IMR-90 (cell line): ENCODE measurements at regions not wholly inside any gene's neighbourhood (a gene's known extent, or its start where the extent isn't known, plus 50 kb on each side); places are given as distances from the start of the nearest gene placed in this dataset.
"Not testable (repeated sequence)": the region's sequence is repeated elsewhere in the genome, so short reads cannot be mapped to it uniquely, and the experiment has no call there.

Experiments
- ATAC-seq: fragments of 200-7000 bp; cut with Tn5 transposase; 2 replicates; pipeline ENCODE4 v1.9.1; 2020; ENCODE audit warnings: low read depth, mild to moderate bottlenecking, moderate library complexity
- BruUV-seq: library from RNA; stranded (reverse); fragments of 400-500 nt; replicated peaks from 2 replicates; lab custom pipeline; 2021; lab: Mats Ljungman, UMichigan
- CTCF ChIA-PET: fragments of 300-600 bp; formaldehyde crosslinking; extraction: SDS; loops from one replicate; lab custom pipeline; 2021; ENCODE audit warnings: antibody characterized with exemption; lab: Yijun Ruan, JAX
- POLR2A ChIA-PET: fragments of 300-600 bp; sonication (Branson Sonifier 250); formaldehyde crosslinking; loops from one replicate; lab custom pipeline; 2022; ENCODE audit warnings: antibody characterized with exemption; ENCODE audit not compliant: unreplicated experiment; lab: Charles Lee
- DNase-seq: peaks from one replicate; pipeline ENCODE4 v3.0.0; 2013
- H2AFZ ChIP-seq: replicated peaks from 2 replicates; pipeline ENCODE3; 2013; ENCODE audit warnings: low read length, mild to moderate bottlenecking; ENCODE audit not compliant: poor library complexity
- H2AK5ac ChIP-seq: 2 replicates; pipeline ENCODE4 v1.6.1; 2013; ENCODE audit warnings: low read depth, low read length, inconsistent platforms
- H2AK9ac ChIP-seq: replicated peaks from 2 replicates; pipeline ENCODE3; 2013; ENCODE audit warnings: mild to moderate bottlenecking, low read depth, low read length, moderate library complexity; ENCODE audit not compliant: poor library complexity
- H2BK120ac ChIP-seq: 2 replicates; pipeline ENCODE4 v1.6.1; 2013; ENCODE audit warnings: low read depth, low read length, inconsistent platforms
- H2BK15ac ChIP-seq: 3 replicates; pipeline ENCODE4 v1.6.1; 2013; ENCODE audit warnings: low read depth, low read length, inconsistent platforms
- H2BK20ac ChIP-seq: 2 replicates; pipeline ENCODE4 v1.6.1; 2013; ENCODE audit warnings: low read depth, mild to moderate bottlenecking, inconsistent platforms, low read length, moderate library complexity
- H2BK5ac ChIP-seq: 2 replicates; pipeline ENCODE4 v1.6.1; 2013; ENCODE audit warnings: mild to moderate bottlenecking, low read depth, low read length, inconsistent platforms; ENCODE audit not compliant: poor library complexity, severe bottlenecking
- H3K14ac ChIP-seq: replicated peaks from 2 replicates; pipeline ENCODE4 v1.6.1; 2013; ENCODE audit warnings: low read depth, low read length, inconsistent platforms
- H3K18ac ChIP-seq: 2 replicates; pipeline ENCODE4 v1.6.1; 2013; ENCODE audit warnings: low read depth, low read length, control low read depth
- H3K23ac ChIP-seq: 2 replicates; pipeline ENCODE4 v1.6.1; 2013; ENCODE audit warnings: low read depth, low read length, inconsistent platforms
- H3K27ac ChIP-seq: 2 replicates; pipeline ENCODE4 v1.5.1; 2013; ENCODE audit warnings: mild to moderate bottlenecking, control low read depth, low read length; ENCODE audit not compliant: insufficient read depth
- H3K27me3 ChIP-seq: 2 replicates; pipeline ENCODE4 v1.6.1; 2013; ENCODE audit warnings: low read length; ENCODE audit not compliant: control insufficient read depth, insufficient read depth
- H3K36me3 ChIP-seq: 2 replicates; pipeline ENCODE4 v1.6.1; 2013; ENCODE audit warnings: low read length, mixed read lengths; ENCODE audit not compliant: control insufficient read depth, insufficient read depth
- H3K4ac ChIP-seq: 2 replicates; pipeline ENCODE4 v1.6.1; 2013; ENCODE audit warnings: low read depth, low read length, inconsistent platforms
- H3K4me1 ChIP-seq: 2 replicates; pipeline ENCODE4 v1.6.1; 2013; ENCODE audit warnings: low read length, mixed read lengths; ENCODE audit not compliant: control insufficient read depth, insufficient read depth
- H3K4me2 ChIP-seq: 2 replicates; pipeline ENCODE4 v1.6.1; 2013; ENCODE audit warnings: low read depth, mild to moderate bottlenecking, control low read depth, low read length, moderate library complexity
- H3K4me3 ChIP-seq: 2 replicates; pipeline ENCODE4 v1.5.1; 2013; ENCODE audit warnings: low read depth, mild to moderate bottlenecking, control low read depth, low read length, moderate library complexity; ENCODE audit not compliant: insufficient read depth
- H3K56ac ChIP-seq: 2 replicates; pipeline ENCODE4 v1.6.1; 2013; ENCODE audit warnings: low read length, inconsistent platforms; ENCODE audit not compliant: insufficient read depth; ENCODE audit errors: extremely low read depth
- H3K79me1 ChIP-seq, 2 experiments: 2 replicates each; pipeline ENCODE4 v1.6.1; 2013; ENCODE audit warnings: low read length in 2 of 2, inconsistent platforms in 1 of 2, low read depth in 1 of 2
- H3K9ac ChIP-seq: 2 replicates; pipeline ENCODE4 v1.6.1; 2013; ENCODE audit warnings: low read depth, low read length, control low read depth
- H3K9me1 ChIP-seq: 2 replicates; pipeline ENCODE4 v1.6.1; 2013; ENCODE audit warnings: low read length, inconsistent platforms; ENCODE audit not compliant: insufficient read depth
- H3K9me3 ChIP-seq: 2 replicates; pipeline ENCODE4 v1.6.1; 2013; ENCODE audit warnings: low read length; ENCODE audit not compliant: control insufficient read depth, insufficient read depth
- H4K20me1 ChIP-seq: 2 replicates; pipeline ENCODE4 v1.6.1; 2013; ENCODE audit warnings: low read length, inconsistent platforms; ENCODE audit not compliant: insufficient read depth
- H4K5ac ChIP-seq: 2 replicates; pipeline ENCODE4 v1.6.1; 2013; ENCODE audit warnings: mild to moderate bottlenecking, low read depth, low read length, control low read depth
- H4K8ac ChIP-seq, 2 experiments: 2 replicates each; pipeline ENCODE4 v1.6.1; 2013; ENCODE audit warnings: low read depth in 2 of 2, low read length in 2 of 2, control low read depth in 1 of 2, inconsistent platforms in 1 of 2
- H4K91ac ChIP-seq: 2 replicates; pipeline ENCODE4 v1.6.1; 2013; ENCODE audit warnings: low read depth, low read length, inconsistent platforms; ENCODE audit not compliant: insufficient read depth
- WGBS, 2 experiments: methylation state at CpG; one replicate each; pipeline versions ENCODE4 v1.1.5 to v1.1.7; 2013; ENCODE audit warnings: missing lambda C conversion rate in 2 of 2; ENCODE audit not compliant: insufficient read length in 1 of 2; ENCODE audit errors: extremely low coverage in 2 of 2; 5-methylcytosine and 5-hydroxymethylcytosine counted together
- dilution Hi-C: fragments of 300-500 bp; cut with HindIII; formaldehyde crosslinking; loops from one replicate; pipeline ENCODE4 v1.14.3; 2018; ENCODE audit warnings: low sequenced_read_pairs; ENCODE audit not compliant: unreplicated experiment
- in situ Hi-C: fragments of 300-500 bp; cut with MboI; formaldehyde crosslinking; loops from 3 replicates; pipeline ENCODE4 v1.14.3; 2019; ENCODE audit warnings: low sequenced_read_pairs, inconsistent platforms, mixed read lengths
- intact Hi-C: fragments of 100-400 bp; cut with micrococcal nuclease; formaldehyde crosslinking; loops from 2 replicates; pipeline ENCODE4 v1.10.0; 2022

DNA sequence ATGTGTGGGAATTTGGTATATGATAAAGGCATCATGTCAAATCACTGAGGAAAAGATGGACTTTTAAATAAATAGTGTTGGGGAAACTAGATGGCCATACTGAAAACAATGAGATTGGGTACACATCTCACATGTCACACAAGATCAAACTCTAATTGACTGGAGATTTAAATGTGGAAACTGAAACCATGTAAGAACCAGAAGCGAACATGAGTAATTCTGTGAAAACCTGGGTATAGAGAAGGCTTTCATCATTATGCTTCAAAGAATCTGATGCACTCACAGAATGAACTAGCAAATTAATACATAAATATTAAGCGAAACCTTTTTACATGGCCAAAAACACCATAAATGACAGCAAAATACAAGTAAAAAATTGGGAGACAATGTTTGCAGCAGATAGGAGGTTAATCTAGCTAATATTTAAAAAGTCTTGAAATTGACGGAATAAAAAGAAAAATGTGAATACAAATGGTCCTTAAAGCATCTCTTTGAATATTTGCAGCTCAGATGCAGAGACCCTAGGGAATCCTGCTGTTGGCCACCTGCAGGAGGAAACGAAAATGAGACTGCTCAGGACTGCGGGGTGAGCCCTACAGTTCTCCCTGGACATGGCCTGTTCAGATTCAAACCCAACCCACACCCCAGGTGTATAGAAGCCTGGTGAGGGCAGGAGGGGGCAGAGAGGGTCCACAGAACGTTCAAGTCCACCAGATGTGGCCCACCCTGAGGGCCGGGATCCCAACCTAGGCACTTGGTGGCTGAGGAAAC lies 297.6 kb upstream of the WSB1 start:
- H2BK120ac ChIP-seq, H3K18ac ChIP-seq, H4K91ac ChIP-seq, H3K23ac ChIP-seq, H3K9me1 ChIP-seq, H3K4me2 ChIP-seq, CTCF ChIA-PET, H2BK20ac ChIP-seq, H3K79me1 ChIP-seq, H3K9ac ChIP-seq, H3K36me3 ChIP-seq, POLR2A ChIA-PET, H2AK5ac ChIP-seq, BruUV-seq, H3K27me3 ChIP-seq, ATAC-seq, H3K4me3 ChIP-seq, H4K8ac ChIP-seq, H2AK9ac ChIP-seq, H2AFZ ChIP-seq, H4K5ac ChIP-seq, H3K14ac ChIP-seq, H2BK15ac ChIP-seq, in situ Hi-C loops, H4K20me1 ChIP-seq, H3K56ac ChIP-seq, intact Hi-C loops, H3K4ac ChIP-seq, H3K4me1 ChIP-seq, H2BK5ac ChIP-seq, H3K27ac ChIP-seq, dilution Hi-C loops, DNase-seq: not testable (repeated sequence)
- peaks cover 10% of the 10 kb centered on the region; the same call in 1 of the 2 replicates for H3K9me3 ChIP-seq
- WGBS, 2 experiments = no CpG with 5 or more reads among the region's 7 CpGs

GRCh38 chr17:27007734-27008531 lies 286.0 kb upstream of the WSB1 start:
- CTCF ChIA-PET, BruUV-seq, DNase-seq, H3K9me1 ChIP-seq, H3K4me1 ChIP-seq, H2AK9ac ChIP-seq, ATAC-seq, H4K5ac ChIP-seq, H4K20me1 ChIP-seq, H2BK15ac ChIP-seq, H2BK5ac ChIP-seq, H3K36me3 ChIP-seq, H3K27me3 ChIP-seq, H3K4ac ChIP-seq, H3K18ac ChIP-seq, H3K9ac ChIP-seq, H2BK20ac ChIP-seq, H4K8ac ChIP-seq, H2BK120ac ChIP-seq, dilution Hi-C loops, H2AK5ac ChIP-seq, POLR2A ChIA-PET, H4K91ac ChIP-seq, H2AFZ ChIP-seq, intact Hi-C loops, H3K56ac ChIP-seq, H3K4me2 ChIP-seq, H3K4me3 ChIP-seq, H3K79me1 ChIP-seq, H3K23ac ChIP-seq, H3K27ac ChIP-seq, H3K14ac ChIP-seq: not testable (repeated sequence)
- peaks cover 10% of the 10 kb centered on the region; the same call in 1 of the 2 replicates for H3K9me3 ChIP-seq
- in situ Hi-C loops = loop anchor here (10.0 kb wide), 1 partner anchor 47 kb away; no protein-coding TSS in a partner anchor
- WGBS, 2 experiments = 60% methylated on average over 1 of the region's 4 CpGs; no CpG with 5 or more reads in 1 of the 2 experiments
